H1 (cell line): ENCODE measurements at regions not wholly inside any gene's neighbourhood (a gene's known extent, or its start where the extent isn't known, plus 50 kb on each side); places are given as distances from the start of the nearest gene placed in this dataset.

Experiments
- CTCF ChIA-PET: fragments of 300-600 bp; sonication (Branson Sonifier 250); formaldehyde crosslinking; loops from one replicate; lab custom pipeline; 2021; ENCODE audit not compliant: partially characterized antibody; lab: Charles Lee
- POLR2A ChIA-PET: fragments of 300-600 bp; sonication (Branson Sonifier 250); formaldehyde crosslinking; loops from one replicate; lab custom pipeline; 2021; ENCODE audit warnings: inconsistent platforms; ENCODE audit not compliant: partially characterized antibody; lab: Charles Lee
- DNase-seq, 2 experiments: peaks; one replicate each; pipeline versions ENCODE4 v3.0.0 to v3.0.0-alpha.2; 2010 to 2022; ENCODE audit warnings: low spot score in 2 of 2, low read depth in 1 of 2, mixed read lengths in 1 of 2
- FAIRE-seq: peaks from 2 replicates; lab custom pipeline; 2011; peaks lifted over from hg19 to GRCh38; lab: Jason Lieb, UNC
- H2AFZ ChIP-seq: 2 replicates; pipeline ENCODE4 v1.8.1; 2012; ENCODE audit warnings: low read length, inconsistent platforms
- H2AK5ac ChIP-seq: 2 replicates; pipeline ENCODE4 v1.6.1; 2013; ENCODE audit warnings: low read depth, low read length
- H2BK120ac ChIP-seq: replicated peaks from 2 replicates; pipeline ENCODE3; 2013; ENCODE audit warnings: low read depth, low read length, inconsistent platforms
- H2BK12ac ChIP-seq: 2 replicates; pipeline ENCODE4 v1.6.1; 2013; ENCODE audit warnings: low read depth, low read length
- H2BK15ac ChIP-seq: 2 replicates; pipeline ENCODE4 v1.6.1; 2013; ENCODE audit warnings: low read length
- H2BK20ac ChIP-seq: 2 replicates; pipeline ENCODE4 v1.6.1; 2013; ENCODE audit warnings: low read length
- H2BK5ac ChIP-seq: 2 replicates; pipeline ENCODE4 v1.6.1; 2013; ENCODE audit warnings: low read depth, low read length
- H3K14ac ChIP-seq: 2 replicates; pipeline ENCODE4 v1.6.1; 2013; ENCODE audit warnings: inconsistent platforms; ENCODE audit not compliant: insufficient read length
- H3K18ac ChIP-seq: 2 replicates; pipeline ENCODE4 v1.6.1; 2013; ENCODE audit warnings: low read length; ENCODE audit errors: extremely low read depth
- H3K23ac ChIP-seq: 2 replicates; pipeline ENCODE4 v1.6.1; 2013; ENCODE audit warnings: inconsistent platforms; ENCODE audit not compliant: insufficient read length
- H3K23me2 ChIP-seq: 2 replicates; pipeline ENCODE4 v1.6.1; 2013; ENCODE audit warnings: low read depth, low read length
- H3K27ac ChIP-seq: 2 replicates; pipeline ENCODE4 v1.6.1; 2011; ENCODE audit warnings: low read depth, low read length, inconsistent platforms
- H3K27me3 ChIP-seq, 4 experiments: replicated peaks in 1 of 4; 1 replicate in 1 of 4; 2 replicates in 3 of 4; pipeline versions ENCODE4 v1.6.1 to v1.8.1; 2011 to 2013; ENCODE audit warnings: low read length in 3 of 4, mild to moderate bottlenecking in 3 of 4, inconsistent platforms in 2 of 4, mixed read lengths in 2 of 4, moderate library complexity in 1 of 4; ENCODE audit not compliant: control insufficient read depth in 3 of 4, insufficient read depth in 3 of 4; ENCODE audit errors: extremely low read depth in 1 of 4
- H3K36me3 ChIP-seq, 4 experiments: 2 replicates each; pipeline versions ENCODE4 v1.6.1 to v1.8.1; 2011 to 2013; ENCODE audit warnings: mild to moderate bottlenecking in 4 of 4, low read length in 3 of 4, moderate library complexity in 2 of 4, control low read depth in 1 of 4, inconsistent platforms in 1 of 4; ENCODE audit not compliant: insufficient read depth in 4 of 4, control insufficient read depth in 2 of 4
- H3K4ac ChIP-seq: replicated peaks from 2 replicates; pipeline ENCODE3; 2013; ENCODE audit warnings: low read length, low read depth, mixed read lengths, inconsistent platforms; ENCODE audit not compliant: insufficient read length
- H3K4me1 ChIP-seq, 4 experiments: replicated peaks in 1 of 4; 1 replicate in 1 of 4; 2 replicates in 3 of 4; pipeline versions ENCODE4 v1.6.1 to v1.8.1; 2011 to 2013; ENCODE audit warnings: low read length in 3 of 4, inconsistent platforms in 2 of 4, mixed read lengths in 1 of 4; ENCODE audit not compliant: insufficient read depth in 4 of 4, control insufficient read depth in 3 of 4
- H3K4me2 ChIP-seq, 2 experiments: 2 replicates each; pipeline versions ENCODE4 v1.6.1 to v1.8.1; 2011 to 2013; ENCODE audit warnings: low read depth in 2 of 2, low read length in 2 of 2, control low read depth in 1 of 2, inconsistent platforms in 1 of 2, mild to moderate bottlenecking in 1 of 2; ENCODE audit not compliant: insufficient read depth in 1 of 2
- H3K4me3 ChIP-seq, 4 experiments: fragments of 200-600, 300-600 bp in 1 of 4; sonication (generic), shearing (Covaris generic), sonication (Bioruptor Twin) in 1 of 4; 2 replicates each; pipeline versions ENCODE4 v1.5.1 to v1.8.1; 2011 to 2016; ENCODE audit warnings: low read length in 4 of 4, low read depth in 3 of 4, control low read depth in 2 of 4, inconsistent platforms in 2 of 4, mild to moderate bottlenecking in 2 of 4, mixed read lengths in 1 of 4, moderate library complexity in 1 of 4; ENCODE audit not compliant: insufficient read depth in 2 of 4; ENCODE audit errors: extremely low read depth in 1 of 4
- H3K56ac ChIP-seq: replicated peaks from 2 replicates; pipeline ENCODE3; 2013; ENCODE audit warnings: low read depth, mild to moderate bottlenecking, mixed read lengths, low read length, inconsistent platforms; ENCODE audit not compliant: insufficient read length
- H3K79me1 ChIP-seq: 2 replicates; pipeline ENCODE4 v1.6.1; 2013; ENCODE audit warnings: low read depth, low read length, control low read depth
- H3K79me2 ChIP-seq, 2 experiments: 2 replicates each; pipeline versions ENCODE4 v1.6.1 to v1.8.1; 2012 to 2013; ENCODE audit warnings: low read length in 2 of 2, mild to moderate bottlenecking in 2 of 2, inconsistent platforms in 1 of 2; ENCODE audit not compliant: insufficient read depth in 2 of 2, control insufficient read depth in 1 of 2
- H3K9ac ChIP-seq, 4 experiments: replicated peaks in 1 of 4; 1 replicate in 1 of 4; 2 replicates in 3 of 4; pipeline versions ENCODE4 v1.6.1 to v1.8.1; 2011 to 2013; ENCODE audit warnings: low read depth in 3 of 4, low read length in 3 of 4, control low read depth in 2 of 4, mild to moderate bottlenecking in 2 of 4, moderate library complexity in 2 of 4, inconsistent platforms in 1 of 4; ENCODE audit errors: extremely low read depth in 1 of 4
- H3K9me3 ChIP-seq, 2 experiments: 2 replicates each; pipeline versions ENCODE4 v1.6.1 to v1.8.1; 2012 to 2013; ENCODE audit warnings: mild to moderate bottlenecking in 2 of 2, moderate library complexity in 2 of 2, control low read depth in 1 of 2, inconsistent platforms in 1 of 2, low read depth in 1 of 2, low read length in 1 of 2, mixed read lengths in 1 of 2; ENCODE audit not compliant: insufficient read depth in 2 of 2
- H4K20me1 ChIP-seq, 2 experiments: replicated peaks in 1 of 2; 2 replicates each; pipeline versions ENCODE3 to v1.8.1; 2011 to 2013; ENCODE audit warnings: inconsistent platforms in 2 of 2, low read length in 2 of 2, mild to moderate bottlenecking in 1 of 2; ENCODE audit not compliant: insufficient read depth in 2 of 2, control insufficient read depth in 1 of 2
- H4K5ac ChIP-seq: 2 replicates; pipeline ENCODE4 v1.6.1; 2013; ENCODE audit warnings: low read length, low read depth, mixed read lengths, inconsistent platforms; ENCODE audit not compliant: insufficient read length
- H4K8ac ChIP-seq: 2 replicates; pipeline ENCODE4 v1.8.0; 2013; ENCODE audit warnings: mild to moderate bottlenecking, moderate library complexity, low read length, inconsistent platforms; ENCODE audit not compliant: insufficient read depth; ENCODE audit errors: extremely low read depth
- H4K91ac ChIP-seq: replicated peaks from 2 replicates; pipeline ENCODE3; 2013; ENCODE audit warnings: low read length, mixed read lengths, inconsistent platforms; ENCODE audit not compliant: insufficient read length
- ASH2L ChIP-seq: fragments of 200-600, 300-600 bp; sonication (generic); IDR thresholded peaks from one replicate; pipeline ENCODE4 v1.7.1; 2017; ENCODE audit warnings: low read length
- BACH1 ChIP-seq: IDR thresholded peaks from 2 replicates; pipeline ENCODE4 v1.6.1; 2012; ENCODE audit warnings: low read length, improper control_type of control experiment
- CBX8 ChIP-seq: fragments of 300-800, 300-1000 bp; sonication (generic); IDR thresholded peaks from 2 replicates; pipeline ENCODE4 v1.7.1; 2016; ENCODE audit warnings: low read depth, low read length, borderline replicate concordance
- CEBPB ChIP-seq: IDR thresholded peaks from 2 replicates; pipeline ENCODE4 v1.6.1; 2012; ENCODE audit warnings: low read depth, low read length
- EGR1 ChIP-seq: IDR thresholded peaks from 2 replicates; pipeline ENCODE4 v1.6.1; 2011; ENCODE audit warnings: low read depth, low read length, borderline replicate concordance
- GTF2F1 ChIP-seq: IDR thresholded peaks from 2 replicates; pipeline ENCODE4 v1.6.1; 2012; ENCODE audit warnings: low read depth, low read length, improper control_type of control experiment, borderline replicate concordance
- HDAC6 ChIP-seq: IDR thresholded peaks from one replicate; pipeline ENCODE4 v1.7.1; 2012; ENCODE audit warnings: low read depth, mild to moderate bottlenecking, inconsistent platforms, low read length, moderate library complexity
- JUN ChIP-seq: IDR thresholded peaks from 2 replicates; pipeline ENCODE4 v1.6.1; 2011; ENCODE audit warnings: low read depth, mild to moderate bottlenecking, improper control_type of control experiment, low read length
- POLR2AphosphoS5 ChIP-seq: IDR thresholded peaks from 2 replicates; pipeline ENCODE4 v1.6.1; 2011; ENCODE audit warnings: low read depth, low read length
- POU5F1 ChIP-seq: IDR thresholded peaks from 2 replicates; pipeline ENCODE4 v1.6.1; 2011; ENCODE audit warnings: low read depth, mild to moderate bottlenecking, low read length, moderate library complexity
- RBBP5 ChIP-seq: IDR thresholded peaks from 2 replicates; pipeline ENCODE4 v1.7.1; 2012; ENCODE audit warnings: low read depth, mild to moderate bottlenecking, inconsistent platforms, low read length, moderate library complexity, borderline replicate concordance
- SIN3A ChIP-seq, 2 experiments: IDR thresholded peaks in 1 of 2; conservative IDR thresholded peaks in 1 of 2; 2 replicates each; pipeline ENCODE4 v1.6.1; 2011 to 2012; ENCODE audit warnings: low read length in 2 of 2, improper control_type of control experiment in 1 of 2, low read depth in 1 of 2, mild to moderate bottlenecking in 1 of 2
- TAF7 ChIP-seq: optimal IDR thresholded peaks from 2 replicates; pipeline ENCODE3; 2011; ENCODE audit warnings: low read depth, mild to moderate bottlenecking, inconsistent platforms, low read length, moderate library complexity, borderline replicate concordance
- TBP ChIP-seq: IDR thresholded peaks from 2 replicates; pipeline ENCODE4 v1.6.1; 2011; ENCODE audit warnings: low read depth, low read length, improper control_type of control experiment
- TEAD4 ChIP-seq: IDR thresholded peaks from 2 replicates; pipeline ENCODE4 v1.6.1; 2012; ENCODE audit warnings: low read depth, low read length, inconsistent platforms, mixed read lengths
- WGBS, 2 experiments: shearing (Covaris generic) in 1 of 2; methylation state at CpG; one replicate each; pipeline versions ENCODE4 v1.1.6 to v1.1.7; 2013 to 2015; ENCODE audit warnings: low lambda C conversion rate in 2 of 2, mixed read lengths in 2 of 2, inconsistent platforms in 1 of 2, low coverage in 1 of 2, missing lambda C conversion rate in 1 of 2; ENCODE audit not compliant: insufficient replicate concordance in 2 of 2, insufficient coverage in 1 of 2, insufficient read length in 1 of 2; ENCODE audit errors: extremely low coverage in 1 of 2, missing lambda C conversion rate in 1 of 2; 5-methylcytosine and 5-hydroxymethylcytosine counted together

DNA sequence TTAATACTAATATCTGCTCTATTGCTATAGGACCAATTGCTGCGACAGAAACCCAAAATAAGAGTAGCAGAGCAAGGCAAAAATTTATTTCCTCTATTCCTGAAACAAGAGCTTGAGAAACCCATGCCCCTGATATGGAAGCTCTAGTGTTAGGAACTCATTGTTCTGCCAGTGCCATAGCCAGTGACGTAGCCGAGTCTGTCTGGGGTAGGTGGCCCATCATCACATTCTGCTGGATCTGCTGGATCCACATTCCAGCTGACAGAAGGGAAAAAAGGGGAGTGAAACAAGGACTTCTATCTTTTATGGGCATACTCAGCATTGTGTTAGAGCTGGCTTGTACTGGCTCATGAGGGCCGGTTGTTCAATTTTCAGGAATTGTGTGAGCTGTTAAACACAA is 248.9 kb upstream of the MON1B start:
- Histone ChIP-seq H3K4ac (no peak overlapping the region), H4K8ac (no peak overlapping the region), H2BK15ac (no peak overlapping the region), H3K56ac (no peak overlapping the region), H2BK20ac (no peak overlapping the region), H2AFZ (no peak overlapping the region), H3K79me2 (no peaks in the 10 kb centered on the region), H3K14ac (no peak overlapping the region), H3K4me1 (peaks cover 0 to 3% (median 1%) of the 10 kb centered on the region in 4 experiments; a peak in 1 of 7 replicates), H3K23ac (no peak overlapping the region), H3K9ac (no peak overlapping the region), H3K23me2 (no peaks in the 10 kb centered on the region), H3K27ac (no peak overlapping the region), H2BK120ac (no peak overlapping the region), H3K79me1 (no peaks in the 10 kb centered on the region), H4K20me1 (no peaks in the 10 kb centered on the region), H2AK5ac (no peak overlapping the region), H3K36me3 (no peaks in the 10 kb centered on the region), H3K4me2 (no peak overlapping the region), H3K27me3 (no peaks in the 10 kb centered on the region), H4K5ac (no peak overlapping the region), H2BK5ac (no peak overlapping the region), H3K18ac (no peak overlapping the region), H3K9me3 (no peaks in the 10 kb centered on the region), H3K4me3 (no peak overlapping the region), H4K91ac (no peak overlapping the region), H2BK12ac (no peak overlapping the region)
- CTCF ChIA-PET = interaction anchor here (0.6 to 0.8 kb wide), 2 partner anchors 225 to 276 kb away, joined by 3 read pairs; no protein-coding TSS in a partner anchor
- DNase-seq (no peak), FAIRE-seq (no peak)
- 90% methylated on average over 4 of the region's 4 CpGs; no CpG with 5 or more reads in 1 of the 2 experiments for WGBS, 2 experiments
- POLR2A ChIA-PET = interaction anchor here (0.8 kb wide), 1 partner anchor 229 kb away, joined by 5 read pairs; no protein-coding TSS in a partner anchor
- TF ChIP-seq POLR2AphosphoS5 = no peak
- no peak for TF ChIP-seq TAF7
- TF ChIP-seq EGR1 = no peak
- no peak for TF ChIP-seq ASH2L
- no peak for TF ChIP-seq GTF2F1
- no peak for TF ChIP-seq RBBP5
- TF ChIP-seq HDAC6 = no peak
- TF ChIP-seq SIN3A (conservative IDR thresholded peaks at IDR 0.05 in 1 of 2, IDR thresholded peaks at IDR 0.05 in 1 of 2; ENCODE audit: low read depth in 1 of 2, low read length in 2 of 2) = no peak
- TF ChIP-seq TEAD4 = no peak
- TF ChIP-seq JUN = no peak
- no peak for TF ChIP-seq TBP
- no peak for TF ChIP-seq BACH1
- no peak for TF ChIP-seq POU5F1
- TF ChIP-seq CBX8 = no peak
- no peak for TF ChIP-seq CEBPB
